Neural progenitor cell (in vitro differentiated cells): ENCODE measurements at regions not wholly inside any gene's neighbourhood (a gene's known extent, or its start where the extent isn't known, plus 50 kb on each side); places are given as distances from the start of the nearest gene placed in this dataset.

ENCODE experiments used
- EZH2 ChIP-seq: fragments of 200-600 bp; sonication (generic); IDR thresholded peaks from 2 replicates; pipeline ENCODE4 v1.6.1; 2017; ENCODE audit warnings: antibody characterized with exemption, mild to moderate bottlenecking, moderate library complexity
- EZH2phosphoT487 ChIP-seq: fragments of 200-600 bp; sonication (generic); IDR thresholded peaks from 2 replicates; pipeline ENCODE4 v1.6.1; 2017; ENCODE audit warnings: antibody characterized with exemption
- TF ChIP-seq, protein P1 (sequence below): fragments of 200-600 bp; sonication (generic); IDR thresholded peaks from 2 replicates; pipeline ENCODE4 v1.5.1; 2017; ENCODE audit warnings: antibody characterized with exemption, mild to moderate bottlenecking

DNA sequence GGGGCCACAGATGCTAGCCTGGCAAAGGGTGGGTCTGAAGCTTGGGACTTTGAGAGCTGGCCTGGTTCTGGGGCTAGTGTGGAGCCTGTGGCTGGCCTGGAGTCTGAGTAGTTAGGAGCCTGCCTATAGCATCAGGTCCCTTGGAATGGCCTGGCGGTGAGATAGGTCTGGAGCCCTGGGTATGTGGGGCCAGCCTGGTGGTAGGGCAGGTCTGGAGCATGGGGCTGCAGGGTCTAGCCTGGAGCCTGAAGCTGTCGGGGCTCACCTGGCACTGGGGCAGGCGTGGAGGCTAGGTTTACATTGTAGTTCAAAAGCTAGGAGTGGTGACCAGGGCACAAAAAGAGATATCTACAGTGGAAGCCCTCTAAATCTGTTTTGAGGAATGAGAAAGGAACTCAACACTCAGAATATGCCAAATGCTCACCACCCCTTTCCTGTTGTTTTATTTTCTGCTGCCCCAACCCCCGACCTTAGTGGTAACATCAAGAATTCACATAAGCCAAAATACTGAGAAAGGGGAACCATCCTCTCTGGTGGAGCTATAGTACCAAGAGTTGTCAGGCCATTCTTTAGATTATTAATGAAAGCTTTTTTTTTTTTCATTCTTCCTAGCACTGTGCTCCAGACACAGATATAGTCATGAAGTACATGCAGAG lies 100.3 kb downstream of the TANC2 start:
- TF ChIP-seq, protein P1, sequence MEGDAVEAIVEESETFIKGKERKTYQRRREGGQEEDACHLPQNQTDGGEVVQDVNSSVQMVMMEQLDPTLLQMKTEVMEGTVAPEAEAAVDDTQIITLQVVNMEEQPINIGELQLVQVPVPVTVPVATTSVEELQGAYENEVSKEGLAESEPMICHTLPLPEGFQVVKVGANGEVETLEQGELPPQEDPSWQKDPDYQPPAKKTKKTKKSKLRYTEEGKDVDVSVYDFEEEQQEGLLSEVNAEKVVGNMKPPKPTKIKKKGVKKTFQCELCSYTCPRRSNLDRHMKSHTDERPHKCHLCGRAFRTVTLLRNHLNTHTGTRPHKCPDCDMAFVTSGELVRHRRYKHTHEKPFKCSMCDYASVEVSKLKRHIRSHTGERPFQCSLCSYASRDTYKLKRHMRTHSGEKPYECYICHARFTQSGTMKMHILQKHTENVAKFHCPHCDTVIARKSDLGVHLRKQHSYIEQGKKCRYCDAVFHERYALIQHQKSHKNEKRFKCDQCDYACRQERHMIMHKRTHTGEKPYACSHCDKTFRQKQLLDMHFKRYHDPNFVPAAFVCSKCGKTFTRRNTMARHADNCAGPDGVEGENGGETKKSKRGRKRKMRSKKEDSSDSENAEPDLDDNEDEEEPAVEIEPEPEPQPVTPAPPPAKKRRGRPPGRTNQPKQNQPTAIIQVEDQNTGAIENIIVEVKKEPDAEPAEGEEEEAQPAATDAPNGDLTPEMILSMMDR: no peak
- no peak for TF ChIP-seq EZH2
- TF ChIP-seq EZH2phosphoT487: no peak
